ENCODE measurements at regions not wholly inside any gene's neighbourhood (a gene's known extent, or its start where the extent isn't known, plus 50 kb on each side); places are given as distances from the start of the nearest gene placed in this dataset.

GRCh38 chr15:97457203-97457847, 503.2 kb upstream of the ARRDC4 start:
- no peak overlapping the region for H3K4me3 ChIP-seq (IDR thresholded peaks at IDR 0.05; ENCODE audit: insufficient read depth, low read depth, low read length)

GRCh38 chr15:97459771-97460170, 500.7 kb upstream of the ARRDC4 start:
- Histone ChIP-seq H2AFZ (ENCODE audit: low read depth) (no peak overlapping the region), H3K4me1 (ENCODE audit: low read depth, poor library complexity, severe bottlenecking) (no peaks in the 10 kb centered on the region), H3K4me3 (IDR thresholded peaks at IDR 0.05; ENCODE audit: insufficient read depth, low read depth, low read length) (no peak overlapping the region), H3K79me2 (ENCODE audit: insufficient read depth, low read depth) (no peaks in the 10 kb centered on the region), H3K9ac (no peak overlapping the region), H3K27ac (no peak overlapping the region), H3K27me3 (ENCODE audit: insufficient read depth, low read depth) (no peaks in the 10 kb centered on the region), H3K36me3 (ENCODE audit: insufficient read depth) (no peaks in the 10 kb centered on the region), H3K4me2 (no peak overlapping the region), H4K20me1 (ENCODE audit: insufficient read depth) (no peaks in the 10 kb centered on the region)
- TF ChIP-seq CTCF (conservative IDR thresholded peaks at IDR 0.05; ENCODE audit: low read depth, low read length): no peak

More at GRCh38 chr15:97457203-97457847, 503.2 kb upstream of the ARRDC4 start:
- H3K27ac ChIP-seq: no peak overlapping the region
- TF ChIP-seq CTCF (conservative IDR thresholded peaks at IDR 0.05; ENCODE audit: low read depth, low read length): no peak
- no peaks in the 10 kb centered on the region for H3K36me3 ChIP-seq (ENCODE audit: insufficient read depth)
- no peaks in the 10 kb centered on the region for H3K79me2 ChIP-seq (ENCODE audit: insufficient read depth, low read depth)
- H3K4me1 ChIP-seq (ENCODE audit: low read depth, poor library complexity, severe bottlenecking): no peaks in the 10 kb centered on the region
- H3K9ac ChIP-seq: no peak overlapping the region
- H2AFZ ChIP-seq (ENCODE audit: low read depth): no peak overlapping the region
- no peaks in the 10 kb centered on the region for H4K20me1 ChIP-seq (ENCODE audit: insufficient read depth)
- no peak overlapping the region for H3K4me2 ChIP-seq
- no peaks in the 10 kb centered on the region for H3K27me3 ChIP-seq (ENCODE audit: insufficient read depth, low read depth)

GRCh38 chr15:97461226-97461625, 499.3 kb upstream of the ARRDC4 start:
- no peaks in the 10 kb centered on the region for H3K79me2 ChIP-seq (ENCODE audit: insufficient read depth, low read depth)
- H3K4me3 ChIP-seq (IDR thresholded peaks at IDR 0.05; ENCODE audit: insufficient read depth, low read depth, low read length): no peak overlapping the region
- no peak overlapping the region for H3K4me2 ChIP-seq
- H3K27me3 ChIP-seq (ENCODE audit: insufficient read depth, low read depth): no peaks in the 10 kb centered on the region
- H3K27ac ChIP-seq: no peak overlapping the region
- no peaks in the 10 kb centered on the region for H4K20me1 ChIP-seq (ENCODE audit: insufficient read depth)
- no peak for TF ChIP-seq CTCF (conservative IDR thresholded peaks at IDR 0.05; ENCODE audit: low read depth, low read length)
- H2AFZ ChIP-seq (ENCODE audit: low read depth): no peak overlapping the region
- H3K4me1 ChIP-seq (ENCODE audit: low read depth, poor library complexity, severe bottlenecking): no peaks in the 10 kb centered on the region
- no peaks in the 10 kb centered on the region for H3K36me3 ChIP-seq (ENCODE audit: insufficient read depth)
- H3K9ac ChIP-seq: no peak overlapping the region

- H3K27ac ChIP-seq: no peak overlapping the region
- H3K4me2 ChIP-seq: no peak overlapping the region
- H3K4me3 ChIP-seq (IDR thresholded peaks at IDR 0.05; ENCODE audit: insufficient read depth, low read depth, low read length): no peak overlapping the region
- no peak overlapping the region for H3K9ac ChIP-seq
- no peaks in the 10 kb centered on the region for H4K20me1 ChIP-seq (ENCODE audit: insufficient read depth)
- H3K79me2 ChIP-seq (ENCODE audit: insufficient read depth, low read depth): no peaks in the 10 kb centered on the region
- H3K36me3 ChIP-seq (ENCODE audit: insufficient read depth): no peaks in the 10 kb centered on the region
- H3K4me1 ChIP-seq (ENCODE audit: low read depth, poor library complexity, severe bottlenecking): no peaks in the 10 kb centered on the region
- H3K27me3 ChIP-seq (ENCODE audit: insufficient read depth, low read depth): no peaks in the 10 kb centered on the region
- TF ChIP-seq CTCF (conservative IDR thresholded peaks at IDR 0.05; ENCODE audit: low read depth, low read length): no peak
- no peak overlapping the region for H2AFZ ChIP-seq (ENCODE audit: low read depth)
These were observed 496.8 kb upstream of the ARRDC4 start for GRCh38 chr15:97463696-97464095.

Data from KMS-11 (cell line).